Jurkat, Clone E6-1 (cell line): ENCODE measurements at regions not wholly inside any gene's neighbourhood (a gene's known extent, or its start where the extent isn't known, plus 50 kb on each side); places are given as distances from the start of the nearest gene placed in this dataset.

Experiments
- DNase-seq: peaks from one replicate; pipeline ENCODE4 v3.0.0-alpha.2; 2011; ENCODE audit warnings: low read depth, low spot score
- H3K4me3 ChIP-seq: 2 replicates; pipeline ENCODE4 v1.5.1; 2011; ENCODE audit warnings: mild to moderate bottlenecking, low read length, control low read depth, moderate library complexity

DNA sequence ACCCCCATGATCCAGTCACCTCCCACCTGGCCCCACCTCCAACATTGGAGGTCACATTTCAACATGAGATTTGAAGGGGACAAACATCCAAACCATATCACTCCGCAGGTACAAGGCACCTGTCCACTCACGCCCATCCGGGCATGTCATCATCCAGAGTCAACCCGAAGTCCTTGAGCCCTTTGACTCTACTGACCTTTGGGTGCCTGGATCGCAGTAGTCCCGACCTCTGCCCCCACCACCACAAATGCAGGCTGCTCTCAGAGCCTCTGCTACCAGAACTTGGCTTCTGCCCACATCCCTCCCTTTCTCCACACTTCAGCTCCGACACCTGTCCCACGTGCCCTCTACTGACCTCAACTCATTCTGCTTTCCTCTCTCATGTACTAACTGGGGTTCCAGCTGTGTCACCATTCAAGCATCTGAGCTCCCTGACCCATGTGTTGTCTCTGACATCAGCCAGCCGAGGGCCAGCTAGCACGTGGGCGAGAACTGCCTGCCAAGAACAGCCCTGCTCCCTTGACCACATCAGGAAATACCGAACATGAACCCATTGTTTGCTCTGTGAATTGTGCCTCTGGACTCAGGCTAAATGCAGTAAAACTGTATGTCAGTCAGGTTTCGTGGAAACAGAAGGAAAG is 498.3 kb upstream of the SULF2 start:
- H3K4me3 ChIP-seq, result no peak overlapping the region
- no peak for DNase-seq

DNA sequence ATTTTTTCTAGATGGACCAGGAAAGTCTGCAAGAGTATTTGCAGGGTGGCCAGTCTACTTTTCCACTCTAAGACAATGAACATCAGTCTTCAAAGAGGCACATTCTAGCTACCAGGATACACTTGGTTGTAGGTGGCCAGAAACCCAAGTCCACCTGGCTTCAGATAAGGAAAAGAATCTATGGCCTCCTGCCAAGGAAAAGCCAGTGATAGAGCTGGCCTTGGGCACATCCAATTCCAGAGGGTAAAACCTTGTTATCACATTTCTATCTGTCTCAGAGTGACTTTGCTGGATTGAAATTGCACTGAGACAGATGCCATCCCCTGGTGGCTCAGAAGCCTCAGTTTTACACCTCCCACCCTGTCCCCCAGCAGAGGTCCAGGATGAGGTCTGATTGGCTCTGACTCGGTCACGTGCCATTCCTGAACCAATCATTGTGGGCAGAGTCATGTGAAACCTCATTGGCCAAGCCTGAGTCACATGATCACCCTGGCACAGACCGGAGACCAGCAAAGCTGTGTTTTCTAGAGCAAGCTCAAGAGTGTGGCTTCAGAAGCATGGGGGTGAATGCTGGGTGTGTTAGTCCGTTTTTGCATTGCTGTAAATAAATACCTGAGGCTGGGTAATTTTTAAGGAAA is 497.4 kb upstream of the SULF2 start:
- H3K4me3 ChIP-seq, result no peak overlapping the region
- DNase-seq, result peak; percentile 15

DNA sequence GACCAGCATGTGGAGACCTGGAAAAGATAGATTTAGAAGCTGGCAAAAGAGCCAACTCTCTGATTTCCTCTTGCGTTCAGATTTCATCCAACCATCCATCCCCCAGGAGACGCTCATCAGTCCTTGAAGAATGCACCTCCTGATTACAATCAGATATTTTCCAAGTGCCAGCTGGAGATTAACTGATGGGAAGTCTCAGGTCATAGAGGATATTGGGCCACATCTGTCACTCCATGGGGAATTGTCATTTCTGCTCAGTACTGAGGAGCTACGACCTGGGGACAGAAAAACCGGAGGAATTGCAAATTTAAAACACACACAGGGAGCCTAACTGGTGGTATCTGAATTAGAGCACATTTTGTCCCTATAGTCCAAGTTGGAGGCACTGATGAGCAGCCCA is 496.2 kb upstream of the SULF2 start:
- no peak for DNase-seq
- H3K4me3 ChIP-seq, result no peak overlapping the region

DNA sequence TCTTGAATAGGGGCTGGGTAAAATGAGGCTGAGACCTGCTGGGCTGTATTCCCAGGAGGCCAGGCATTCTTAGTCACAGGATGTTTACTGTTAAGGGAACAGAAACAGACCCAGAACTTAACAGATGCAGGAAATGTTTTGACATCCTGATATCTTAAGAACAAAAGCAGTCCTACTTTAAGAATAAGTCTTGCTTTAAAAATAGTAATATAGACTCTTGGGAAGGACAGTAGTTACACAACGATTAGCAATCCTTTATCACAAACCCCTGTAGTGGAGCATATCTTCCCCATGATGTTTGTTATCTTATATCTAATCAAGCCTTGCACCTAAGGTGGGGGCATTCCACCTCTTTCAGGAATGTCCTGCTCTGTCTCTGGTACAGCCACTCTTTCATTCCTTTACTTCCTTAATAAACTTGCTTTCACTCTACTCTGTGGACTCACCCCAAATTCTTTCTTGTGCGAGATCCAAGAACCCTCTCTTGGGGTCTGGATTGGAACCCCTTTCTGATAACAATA is 493.7 kb upstream of the SULF2 start:
- no peak for DNase-seq
- no peak overlapping the region for H3K4me3 ChIP-seq

DNA sequence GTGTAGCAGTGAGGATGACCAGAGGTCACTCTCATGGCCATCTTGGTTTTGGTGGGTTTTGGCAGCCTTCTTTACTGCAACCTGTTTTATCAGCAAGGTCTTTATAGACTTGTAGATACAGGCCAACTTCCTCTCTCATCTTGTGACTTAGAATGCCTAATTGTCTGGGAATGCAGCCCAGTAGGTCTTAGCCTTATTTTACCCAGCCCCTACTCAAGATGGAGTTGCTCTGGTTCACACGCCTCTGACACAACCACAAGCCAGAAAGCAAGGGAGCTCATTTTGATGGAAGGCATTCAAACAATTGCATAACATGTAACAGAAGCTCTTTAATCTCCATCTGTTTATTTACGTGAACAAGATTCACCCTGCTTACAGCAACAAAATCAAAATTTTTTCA is 492.0 kb upstream of the SULF2 start:
- H3K4me3 ChIP-seq, result no peak overlapping the region
- DNase-seq, result no peak

DNA sequence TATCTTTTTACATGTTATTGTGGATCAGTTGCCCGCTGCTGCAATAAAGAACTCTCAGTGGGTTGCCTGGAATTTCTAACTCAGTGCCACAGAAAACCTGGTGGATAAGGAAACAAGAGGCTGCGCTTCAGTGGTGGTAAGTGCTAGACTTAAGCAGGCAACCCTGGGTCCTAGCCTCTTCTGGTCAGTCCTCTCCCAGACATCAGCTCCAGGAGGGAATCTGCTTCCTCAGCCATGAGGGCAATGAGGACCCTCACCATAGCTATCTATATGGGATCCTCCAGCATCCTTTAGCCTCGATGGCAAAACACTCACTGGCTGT is 490.7 kb upstream of the SULF2 start:
- DNase-seq, result no peak
- no peak overlapping the region for H3K4me3 ChIP-seq

DNA sequence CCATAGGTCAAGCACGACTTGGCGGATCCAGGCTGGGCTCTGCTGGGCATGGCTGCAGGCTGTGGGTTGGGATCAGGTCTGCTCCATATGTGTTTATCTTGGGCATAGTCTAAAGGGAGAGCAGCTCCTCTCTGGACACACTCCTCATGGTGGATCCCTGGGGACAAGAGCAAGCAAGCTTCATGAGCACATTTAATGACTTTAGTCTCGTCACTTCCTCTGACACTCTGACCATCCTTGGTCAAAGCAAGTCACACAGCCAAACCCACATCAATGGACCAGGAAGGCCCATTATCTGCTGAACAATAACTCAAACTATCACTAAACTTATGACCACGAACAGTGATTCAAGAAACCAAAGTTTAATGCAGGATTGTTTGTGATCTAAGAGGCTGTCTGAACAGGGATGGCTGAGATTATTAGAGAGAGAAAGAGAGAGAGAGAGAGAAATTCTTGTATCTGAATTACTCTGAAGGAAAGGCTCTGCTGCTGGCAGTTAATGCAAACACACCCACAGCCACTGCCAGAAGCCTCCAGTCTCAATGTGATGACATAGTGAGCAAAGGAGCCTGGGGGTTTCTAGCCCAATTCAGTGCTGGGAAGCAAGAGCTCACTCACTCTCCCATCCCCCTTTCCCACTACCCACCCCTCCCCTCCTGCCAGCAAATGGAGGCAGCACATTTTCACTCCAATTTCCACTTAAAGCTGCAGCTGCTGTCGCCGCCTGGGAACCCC is 490.2 kb upstream of the SULF2 start:
- H3K4me3 ChIP-seq, result no peak overlapping the region
- DNase-seq, result no peak

DNA sequence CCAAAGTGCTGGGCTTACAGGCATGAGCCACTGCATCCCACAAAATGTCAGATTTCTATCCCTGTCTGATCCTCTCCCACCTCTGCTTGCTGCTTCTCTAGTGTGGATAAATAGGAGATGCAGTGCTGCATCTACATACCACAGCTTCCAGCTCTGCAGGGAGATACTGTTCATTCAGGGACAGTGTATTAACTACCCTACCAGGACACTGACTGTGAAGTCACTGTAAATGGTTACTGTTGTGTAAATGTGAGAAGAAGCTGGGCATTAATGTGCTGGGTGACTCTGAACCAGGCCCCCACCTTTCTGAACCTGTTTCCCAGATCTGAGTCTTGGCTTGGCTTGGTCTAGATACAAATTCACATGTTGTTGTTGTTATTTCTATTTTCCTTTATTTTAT is 488.6 kb upstream of the SULF2 start:
- DNase-seq, result no peak
- H3K4me3 ChIP-seq, result no peak overlapping the region

DNA sequence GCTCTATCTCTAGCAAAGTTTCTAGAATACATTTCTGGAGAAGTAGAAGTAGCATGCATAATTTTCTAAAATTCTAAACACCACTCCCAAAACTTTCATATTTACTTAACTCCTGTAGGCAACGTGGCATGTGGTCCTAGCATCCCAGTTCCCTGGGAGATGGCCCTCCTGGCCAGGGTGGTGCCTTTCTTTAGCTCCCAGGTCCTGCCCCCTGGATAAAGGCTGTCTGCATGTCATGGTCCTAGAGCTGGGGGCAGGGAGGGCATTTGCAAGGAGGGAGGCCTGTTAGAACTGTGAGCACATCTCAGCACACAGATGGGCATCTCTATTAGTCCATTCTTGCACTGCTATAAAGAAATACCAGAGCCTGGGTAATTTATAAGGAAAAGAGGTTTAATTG is 485.6 kb upstream of the SULF2 start:
- no peak overlapping the region for H3K4me3 ChIP-seq
- DNase-seq, result no peak

DNA sequence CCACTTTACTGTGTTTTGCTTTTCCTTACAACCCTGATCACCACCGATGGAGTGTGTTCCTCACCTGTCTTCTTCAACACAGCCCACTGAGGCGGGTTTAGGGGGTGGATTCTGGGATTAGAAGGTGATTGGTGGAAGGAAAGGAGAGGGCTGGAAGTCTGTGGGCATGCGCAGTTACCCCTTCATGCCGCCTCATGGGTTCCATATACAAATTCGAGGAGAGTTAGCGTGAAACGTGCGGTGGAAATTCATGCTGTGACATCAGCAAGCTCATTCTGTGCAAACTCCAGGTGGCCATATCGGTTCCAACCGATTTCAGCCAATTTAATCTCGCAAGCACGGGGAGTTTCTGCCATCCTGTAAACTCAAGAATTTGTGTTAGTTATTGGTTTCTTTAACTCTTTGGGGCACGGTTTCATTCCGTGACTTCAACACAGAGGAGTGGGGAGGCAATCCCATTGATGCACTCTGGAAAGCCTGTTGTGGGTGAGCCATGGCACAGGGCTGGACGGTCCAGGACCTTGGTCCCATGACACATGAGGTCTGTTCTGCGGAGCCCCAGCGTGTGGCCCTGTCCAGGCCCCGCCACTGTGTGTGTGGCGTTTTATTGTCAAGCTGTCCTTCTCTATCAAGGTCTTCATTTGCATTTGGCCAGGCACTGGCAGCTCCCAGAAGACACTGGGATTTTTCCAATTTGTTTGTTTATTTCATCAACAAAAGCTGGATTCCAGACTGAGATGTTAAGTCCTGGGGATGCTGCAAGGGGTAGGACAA is 482.8 kb upstream of the SULF2 start:
- no peak for DNase-seq
- no peak overlapping the region for H3K4me3 ChIP-seq

DNA sequence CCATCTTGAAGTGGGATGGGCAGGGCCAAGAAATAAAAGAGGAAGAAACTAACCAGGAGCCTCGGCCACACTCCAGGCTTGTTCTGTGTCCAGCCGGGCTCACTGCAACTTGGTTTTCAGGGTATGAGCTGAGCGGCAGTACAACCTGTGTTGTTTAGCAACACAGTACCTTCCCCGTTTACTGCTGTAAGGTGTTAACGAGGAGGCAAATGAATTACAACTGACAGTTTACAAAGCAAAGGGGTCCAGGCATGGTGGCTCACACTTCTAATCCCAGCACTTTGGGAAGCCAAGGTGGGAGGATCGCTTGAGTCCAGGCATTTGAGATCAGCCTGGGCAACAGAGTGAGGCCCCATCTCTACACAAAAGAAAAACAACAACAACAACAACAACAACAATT is 481.3 kb upstream of the SULF2 start:
- no peak for DNase-seq
- H3K4me3 ChIP-seq, result no peak overlapping the region

DNA sequence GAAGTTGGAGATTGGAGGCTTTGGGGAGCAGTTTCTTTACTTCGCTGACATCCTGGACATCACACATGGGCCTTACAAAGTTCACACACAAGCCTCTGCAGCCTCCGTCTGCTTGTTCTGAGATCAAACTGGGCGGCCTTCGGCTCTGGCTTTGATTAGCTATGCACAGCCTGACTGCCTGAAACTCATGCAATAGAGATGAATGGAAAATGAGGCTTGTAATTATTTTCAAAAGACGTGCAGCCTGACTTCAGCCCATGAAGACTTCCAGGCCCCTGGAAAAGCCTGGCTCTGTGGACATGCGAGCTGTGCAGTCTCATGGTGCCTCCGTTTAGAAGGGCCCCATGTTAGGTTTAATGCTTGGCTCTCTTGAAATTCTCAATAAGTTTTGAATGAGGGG is 480.5 kb upstream of the SULF2 start:
- no peak overlapping the region for H3K4me3 ChIP-seq
- DNase-seq, result no peak

DNA sequence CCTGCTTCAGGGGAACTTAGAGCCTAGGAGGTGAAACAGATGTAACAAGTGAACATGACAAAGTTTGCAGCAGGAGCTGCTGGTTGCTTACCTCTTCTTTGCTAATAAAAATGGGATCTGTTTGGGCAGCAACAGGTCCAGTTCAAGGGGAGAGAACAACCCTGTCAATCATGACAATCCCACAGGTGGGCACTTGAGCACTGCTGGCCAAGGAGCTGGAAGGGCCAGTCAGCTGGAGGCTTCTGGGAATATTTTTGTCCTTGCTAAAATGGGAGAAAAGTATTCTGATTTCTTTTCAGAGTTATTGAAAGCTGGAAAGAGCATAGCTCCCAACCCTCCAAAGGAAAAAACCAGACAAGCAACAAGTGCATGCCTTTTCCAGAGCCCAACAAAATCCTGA is 477.7 kb upstream of the SULF2 start:
- H3K4me3 ChIP-seq, result no peak overlapping the region
- DNase-seq, result no peak

DNA sequence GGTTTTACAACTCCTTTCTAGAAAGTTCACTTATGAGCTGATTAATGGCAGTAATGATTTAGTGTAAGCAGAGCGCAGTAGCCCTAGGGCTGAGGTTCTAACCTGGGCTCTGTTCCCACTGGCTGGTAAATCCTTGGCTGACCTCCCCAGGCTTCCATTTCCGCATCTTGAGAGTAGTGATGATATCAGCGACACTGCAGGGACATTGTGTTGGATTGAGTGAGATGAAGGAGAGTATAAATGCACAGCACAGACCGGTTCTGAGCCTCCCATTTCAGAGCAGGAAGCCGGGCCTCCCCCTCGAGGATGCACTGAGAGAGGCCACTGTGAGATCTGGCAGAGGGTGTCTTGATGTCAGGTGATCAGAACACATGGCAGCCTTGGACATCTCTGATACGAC is 477.2 kb upstream of the SULF2 start:
- no peak for DNase-seq
- no peak overlapping the region for H3K4me3 ChIP-seq

DNA sequence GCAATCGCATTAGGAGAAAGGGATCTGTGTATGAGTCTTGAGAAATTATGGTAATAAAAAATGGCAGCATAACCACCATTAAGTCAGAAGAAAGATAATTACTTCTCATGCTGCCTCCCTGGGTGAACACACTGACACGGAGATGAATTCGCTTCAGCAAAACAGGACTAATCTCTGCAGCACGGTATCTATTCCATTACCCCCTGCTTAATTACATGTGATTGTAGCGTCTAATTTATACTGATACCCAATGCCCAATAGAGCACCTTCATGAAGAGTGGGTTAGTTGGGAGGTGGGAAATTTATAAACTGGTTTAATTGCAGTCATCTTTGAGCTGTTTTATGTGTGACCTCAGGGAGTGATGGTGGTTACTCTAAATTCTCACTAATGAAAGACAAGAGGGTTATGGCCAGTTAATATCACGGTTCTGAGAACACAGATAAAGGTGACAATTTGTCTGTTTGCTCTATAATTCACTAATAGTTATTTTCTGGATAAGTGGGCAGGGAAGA is 476.2 kb upstream of the SULF2 start:
- H3K4me3 ChIP-seq, result no peak overlapping the region
- DNase-seq, result no peak

DNA sequence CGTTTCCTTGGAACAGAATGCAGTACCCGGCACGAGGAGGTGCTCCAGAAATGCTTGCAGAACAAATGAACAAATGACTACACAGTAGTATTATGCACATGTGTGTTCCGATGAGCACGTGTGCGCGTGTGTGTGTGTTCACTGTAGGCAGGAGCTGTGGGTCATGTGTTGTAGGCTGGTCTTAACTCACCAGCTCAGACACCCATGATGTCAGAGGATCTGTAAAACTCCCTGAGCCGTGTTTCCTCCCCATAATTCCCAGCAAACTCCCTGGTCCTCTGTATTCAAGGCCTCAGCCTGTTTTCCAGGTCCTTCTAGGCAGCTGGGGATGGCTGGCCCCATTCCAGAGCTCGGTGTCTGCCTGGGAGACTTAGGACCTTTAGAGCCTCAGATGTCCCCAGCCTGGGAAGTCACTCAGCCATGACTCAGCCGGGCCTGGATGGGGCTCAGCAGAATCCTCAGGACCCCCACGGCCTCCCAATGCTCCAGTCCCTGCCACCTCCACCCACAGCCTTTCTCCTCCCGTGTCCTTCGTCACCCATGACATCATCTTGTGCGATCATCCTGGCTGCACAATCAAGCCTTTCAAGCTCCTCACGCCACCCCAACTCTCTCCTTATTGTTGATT is 475.0 kb upstream of the SULF2 start:
- H3K4me3 ChIP-seq, result no peak overlapping the region
- no peak for DNase-seq

DNA sequence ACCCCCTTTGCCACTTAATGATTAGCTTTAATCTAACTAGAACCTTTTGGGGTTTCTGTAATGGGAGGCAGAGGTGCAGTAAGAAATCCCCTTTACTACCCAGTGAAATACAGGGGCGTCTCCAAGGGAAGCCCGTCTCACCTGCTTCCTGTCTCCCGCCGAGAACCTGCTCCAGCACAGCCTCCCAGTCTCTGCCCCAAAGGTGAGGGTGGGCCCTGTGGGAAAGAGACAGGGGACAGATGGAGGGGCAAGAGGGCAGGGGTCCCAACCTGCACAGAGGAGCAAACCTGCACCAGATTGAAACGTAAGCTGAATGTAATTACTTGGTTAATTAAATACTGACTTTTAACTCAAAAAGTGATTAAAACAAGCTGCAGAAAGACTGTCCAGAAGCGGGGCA is 474.2 kb upstream of the SULF2 start:
- DNase-seq, result no peak
- no peak overlapping the region for H3K4me3 ChIP-seq

DNA sequence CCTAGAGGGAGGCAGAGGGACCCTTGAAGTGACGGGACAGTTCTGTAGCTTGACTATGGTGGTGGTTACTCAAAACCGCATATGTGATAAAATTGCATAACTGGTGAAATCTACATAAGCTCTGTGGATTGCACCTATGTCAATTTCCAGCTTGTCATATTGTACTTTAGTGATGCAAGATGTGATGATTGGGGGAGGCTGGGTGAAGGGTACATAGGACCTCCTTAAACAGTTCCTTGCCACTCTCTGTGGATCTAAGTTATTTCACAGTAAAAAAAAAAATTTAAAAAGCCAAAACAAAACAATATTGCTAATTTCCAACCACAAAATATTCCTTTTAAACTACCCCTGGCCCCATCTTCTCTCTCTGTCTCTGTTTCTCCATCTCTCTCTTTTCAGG is 472.6 kb upstream of the SULF2 start:
- H3K4me3 ChIP-seq, result no peak overlapping the region

DNA sequence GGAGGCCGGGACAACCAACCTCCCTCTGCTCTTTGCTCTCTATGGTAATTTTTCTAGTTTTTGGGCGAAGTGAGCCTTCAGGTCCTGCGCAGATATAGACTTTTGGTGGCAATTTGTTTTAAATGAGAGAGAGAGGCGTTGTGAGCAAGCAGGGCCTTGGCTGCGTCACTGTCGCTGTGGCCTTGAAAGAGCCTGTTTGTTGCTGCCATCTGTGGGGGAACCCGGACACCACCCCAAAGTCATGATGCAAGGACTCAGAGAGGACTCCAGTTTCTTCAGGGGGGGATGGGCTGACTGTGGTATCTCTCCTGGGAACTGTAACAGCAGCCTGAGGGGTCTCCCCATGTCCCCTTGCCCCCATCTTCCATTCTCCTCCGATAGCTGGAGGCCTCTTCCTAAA is 462.7 kb upstream of the SULF2 start:
- DNase-seq, result no peak
- H3K4me3 ChIP-seq, result no peak overlapping the region

More for the DNA sequence above, 472.6 kb upstream of the SULF2 start:
- no peak for DNase-seq
